RWPE2 (cell line): ENCODE measurements at regions not wholly inside any gene's neighbourhood (a gene's known extent, or its start where the extent isn't known, plus 50 kb on each side); places are given as distances from the start of the nearest gene placed in this dataset.

Experiments used
- ATAC-seq: fragments of 200-7000 bp; cut with Tn5 transposase; 3 replicates; pipeline ENCODE4 v1.9.1; 2021; ENCODE audit warnings: low read depth
- DNase-seq: peaks from one replicate; pipeline ENCODE4 v3.0.0-alpha.2; 2020; ENCODE audit warnings: low spot score
- H3K27ac ChIP-seq: fragments of 450-650 bp; 2 replicates; pipeline ENCODE4 v1.5.1; 2017; ENCODE audit warnings: mild to moderate bottlenecking; ENCODE audit not compliant: poor library complexity, severe bottlenecking
- H3K27me3 ChIP-seq: fragments of 250-450 bp; sonication (Bioruptor Pico); 2 replicates; pipeline ENCODE4 v1.5.1; 2021; ENCODE audit warnings: mild to moderate bottlenecking, moderate library complexity; ENCODE audit not compliant: insufficient read depth, poor library complexity, severe bottlenecking
- H3K36me3 ChIP-seq: fragments of 250-450 bp; sonication (Bioruptor Pico); 2 replicates; pipeline ENCODE4 v1.5.1; 2020; ENCODE audit warnings: low read depth, mild to moderate bottlenecking, moderate library complexity
- H3K4me1 ChIP-seq: fragments of 250-450 bp; sonication (Bioruptor Pico); 2 replicates; pipeline ENCODE4 v1.5.1; 2021; ENCODE audit warnings: mild to moderate bottlenecking, moderate library complexity; ENCODE audit not compliant: insufficient read depth, poor library complexity, severe bottlenecking
- H3K4me3 ChIP-seq: fragments of 250-450 bp; sonication (Bioruptor Pico); 2 replicates; pipeline ENCODE4 v1.5.1; 2021; ENCODE audit warnings: mild to moderate bottlenecking, moderate library complexity; ENCODE audit not compliant: severe bottlenecking
- H3K9me3 ChIP-seq: fragments of 250-450 bp; sonication (Bioruptor Pico); 2 replicates; pipeline ENCODE4 v1.5.1; 2021; ENCODE audit warnings: mild to moderate bottlenecking, moderate library complexity; ENCODE audit not compliant: severe bottlenecking
- TF ChIP-seq, protein P1 (sequence below): fragments of 450-650 bp; IDR thresholded peaks from one replicate; pipeline ENCODE4 v1.5.1; 2017; ENCODE audit warnings: mild to moderate bottlenecking, moderate library complexity; ENCODE audit not compliant: poor library complexity, severe bottlenecking

DNA sequence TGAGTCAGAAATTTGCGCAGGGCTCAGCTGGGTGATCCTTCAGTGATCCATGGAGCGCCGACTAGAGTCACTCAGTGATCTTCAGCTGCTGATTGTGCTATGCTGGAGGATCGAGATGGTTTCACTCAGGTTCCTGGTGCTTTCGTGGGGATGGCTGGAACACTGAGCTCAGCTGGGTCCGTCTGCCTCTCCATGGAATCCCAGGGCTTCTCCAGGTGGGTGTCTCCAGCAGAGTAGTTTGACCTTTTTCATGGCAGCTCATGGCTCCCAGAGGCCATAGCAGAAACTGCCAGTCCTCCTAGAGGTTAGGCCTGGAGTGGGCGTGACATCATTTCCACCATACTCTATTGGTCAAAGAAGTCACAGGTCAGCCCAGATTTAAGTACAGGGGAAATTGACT, 88.8 kb upstream of the SIRPA start:
- H3K9me3 ChIP-seq = no peaks in the 10 kb centered on the region
- peaks cover 39% of the 10 kb centered on the region for H3K4me1 ChIP-seq
- H3K36me3 ChIP-seq = no peaks in the 10 kb centered on the region
- H3K4me3 ChIP-seq = no peak overlapping the region
- ATAC-seq (no peak), DNase-seq (no peak)
- TF ChIP-seq, protein P1, sequence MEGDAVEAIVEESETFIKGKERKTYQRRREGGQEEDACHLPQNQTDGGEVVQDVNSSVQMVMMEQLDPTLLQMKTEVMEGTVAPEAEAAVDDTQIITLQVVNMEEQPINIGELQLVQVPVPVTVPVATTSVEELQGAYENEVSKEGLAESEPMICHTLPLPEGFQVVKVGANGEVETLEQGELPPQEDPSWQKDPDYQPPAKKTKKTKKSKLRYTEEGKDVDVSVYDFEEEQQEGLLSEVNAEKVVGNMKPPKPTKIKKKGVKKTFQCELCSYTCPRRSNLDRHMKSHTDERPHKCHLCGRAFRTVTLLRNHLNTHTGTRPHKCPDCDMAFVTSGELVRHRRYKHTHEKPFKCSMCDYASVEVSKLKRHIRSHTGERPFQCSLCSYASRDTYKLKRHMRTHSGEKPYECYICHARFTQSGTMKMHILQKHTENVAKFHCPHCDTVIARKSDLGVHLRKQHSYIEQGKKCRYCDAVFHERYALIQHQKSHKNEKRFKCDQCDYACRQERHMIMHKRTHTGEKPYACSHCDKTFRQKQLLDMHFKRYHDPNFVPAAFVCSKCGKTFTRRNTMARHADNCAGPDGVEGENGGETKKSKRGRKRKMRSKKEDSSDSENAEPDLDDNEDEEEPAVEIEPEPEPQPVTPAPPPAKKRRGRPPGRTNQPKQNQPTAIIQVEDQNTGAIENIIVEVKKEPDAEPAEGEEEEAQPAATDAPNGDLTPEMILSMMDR = no peak
- H3K27ac ChIP-seq = peak overlapping the region; percentile 50
- no peaks in the 10 kb centered on the region for H3K27me3 ChIP-seq

DNA sequence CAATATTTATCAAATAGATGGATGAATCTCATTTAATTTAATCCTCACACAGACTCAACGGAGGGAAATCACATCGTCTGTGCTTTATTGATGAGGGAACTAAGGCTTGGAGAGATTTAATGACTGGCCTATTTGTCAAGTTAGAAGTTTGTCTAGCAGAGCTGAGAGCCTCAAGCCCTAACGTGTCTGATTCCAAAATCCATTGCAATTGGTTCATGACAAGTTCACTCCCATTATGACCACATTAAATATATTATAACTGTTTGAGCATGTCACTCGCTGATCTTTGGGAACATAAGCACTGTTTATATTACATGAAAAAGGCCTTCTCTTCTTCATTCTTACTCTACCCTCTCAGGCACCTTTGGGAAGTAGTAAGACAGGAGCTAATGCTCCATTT, 89.4 kb upstream of the SIRPA start:
- TF ChIP-seq, protein P1 = no peak
- H3K27me3 ChIP-seq = no peaks in the 10 kb centered on the region

DNA sequence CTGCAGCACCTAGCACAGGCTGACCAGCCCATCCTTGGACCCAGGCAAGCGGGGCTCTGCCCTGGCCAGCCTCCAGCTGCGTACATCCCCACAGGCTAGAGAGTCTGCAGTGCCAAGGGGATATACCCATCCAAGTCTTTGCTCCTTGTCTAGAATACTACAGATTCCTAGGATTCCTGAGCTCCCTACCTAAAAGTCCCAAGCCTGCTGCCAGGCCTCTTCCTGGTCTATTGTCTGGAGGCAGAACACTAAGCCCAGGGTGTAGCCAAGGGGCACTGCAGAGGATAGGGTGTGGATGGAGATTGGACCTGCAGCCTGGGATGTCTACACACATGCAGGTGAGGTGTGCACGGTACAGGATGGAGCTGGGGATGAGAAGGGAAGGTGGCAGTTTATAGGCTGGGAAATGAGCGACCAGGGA, 90.0 kb upstream of the SIRPA start:
- Histone ChIP-seq H3K9me3 (no peaks in the 10 kb centered on the region), H3K27ac (peak overlapping the region; percentile 50), H3K4me3 (no peak overlapping the region), H3K36me3 (no peaks in the 10 kb centered on the region), H3K4me1 (peaks cover 26% of the 10 kb centered on the region), H3K27me3 (no peaks in the 10 kb centered on the region)
- DNase-seq (no peak), ATAC-seq (peak; percentile 8; the same call in 2 of the 3 replicates)
- TF ChIP-seq, protein P1 = no peak

More for the DNA sequence above, 89.4 kb upstream of the SIRPA start:
- H3K9me3 ChIP-seq = no peaks in the 10 kb centered on the region
- ATAC-seq = no peak
- H3K27ac ChIP-seq = peak overlapping the region; percentile 50
- no peak overlapping the region for H3K4me3 ChIP-seq
- no peak for DNase-seq
- H3K4me1 ChIP-seq = peaks cover 33% of the 10 kb centered on the region
- H3K36me3 ChIP-seq = no peaks in the 10 kb centered on the region

DNA sequence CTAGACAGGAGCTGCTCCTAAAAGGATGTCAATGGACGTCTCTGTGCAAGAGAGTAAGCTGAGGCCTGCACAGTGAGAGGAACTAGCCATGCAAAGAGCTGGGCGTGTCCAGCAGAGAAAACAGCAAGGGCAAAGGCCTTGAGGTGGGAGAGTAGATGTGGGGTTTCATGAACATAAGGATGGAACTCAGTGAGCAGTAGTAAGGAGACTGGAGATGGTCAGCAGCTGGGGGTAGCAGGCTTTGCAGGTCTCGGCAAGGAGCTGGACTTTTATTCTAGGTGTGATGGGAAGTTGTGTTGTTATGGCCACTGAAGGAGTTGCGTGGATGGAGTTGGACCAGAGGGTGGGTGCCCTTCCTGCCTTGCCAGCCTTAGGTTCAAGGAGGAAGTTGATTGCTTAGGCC, 90.7 kb upstream of the SIRPA start:
- peak overlapping the region; percentile 50 for H3K27ac ChIP-seq
- peaks cover 20% of the 10 kb centered on the region for H3K4me1 ChIP-seq
- H3K36me3 ChIP-seq = no peaks in the 10 kb centered on the region
- no peaks in the 10 kb centered on the region for H3K9me3 ChIP-seq
- DNase-seq (no peak), ATAC-seq (no peak)
- no peak overlapping the region for H3K4me3 ChIP-seq
- H3K27me3 ChIP-seq = no peaks in the 10 kb centered on the region
- TF ChIP-seq, protein P1 = no peak

DNA sequence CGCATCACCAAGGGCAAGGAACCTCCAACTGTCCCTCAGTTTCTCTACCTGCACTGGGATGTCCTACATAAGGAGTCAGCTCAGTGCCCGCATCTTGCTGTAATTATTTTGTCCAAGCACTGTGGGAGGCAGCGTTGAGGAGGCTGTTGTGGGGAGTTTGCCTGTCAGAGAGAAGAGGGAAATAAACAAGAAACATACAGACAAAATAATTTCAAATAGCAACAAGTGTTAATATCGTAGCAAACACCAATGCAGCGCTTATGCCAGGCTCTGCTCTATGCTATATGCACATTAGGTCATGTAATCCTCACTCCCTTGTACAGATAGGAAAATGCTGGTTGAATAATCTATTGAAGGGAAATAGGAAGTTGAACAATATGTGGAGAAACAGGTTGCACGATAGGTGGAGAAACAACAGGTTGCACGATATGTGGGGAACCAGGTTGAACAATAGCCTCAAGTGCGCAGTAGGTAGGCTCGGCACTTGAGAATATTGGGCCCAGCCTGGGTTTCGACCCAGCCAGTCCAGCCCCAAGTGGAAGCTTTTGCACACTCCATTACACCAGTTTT, 91.2 kb upstream of the SIRPA start:
- peak overlapping the region; percentile 40 for H3K4me3 ChIP-seq
- no peaks in the 10 kb centered on the region for H3K27me3 ChIP-seq
- TF ChIP-seq, protein P1 = no peak
- H3K9me3 ChIP-seq = no peaks in the 10 kb centered on the region
- H3K27ac ChIP-seq = peak overlapping the region; percentile 27
- peaks cover 15% of the 10 kb centered on the region for H3K4me1 ChIP-seq
- H3K36me3 ChIP-seq = no peaks in the 10 kb centered on the region
- DNase-seq = no peak
- 0 out of 3 replicates have a peak, but pooled peaks have one; percentile 4 for ATAC-seq
